WERI-Rb-1 (cell line): ENCODE measurements at regions not wholly inside any gene's neighbourhood (a gene's known extent, or its start where the extent isn't known, plus 50 kb on each side); places are given as distances from the start of the nearest gene placed in this dataset.
A peak's percentile ranks its signal among the peaks of the same experiment; 100 is the strongest.

Source experiments
- DNase-seq: peaks from one replicate; pipeline ENCODE4 v3.0.0-alpha.2; 2020
- H3K27ac ChIP-seq: fragments of 250-450 bp; sonication (Bioruptor Pico); 2 replicates; pipeline ENCODE4 v1.5.1; 2020; ENCODE audit warnings: mild to moderate bottlenecking, moderate library complexity
- H3K27me3 ChIP-seq: fragments of 250-450 bp; sonication (Bioruptor Pico); 2 replicates; pipeline ENCODE4 v1.5.1; 2021; ENCODE audit warnings: mild to moderate bottlenecking, low read depth, moderate library complexity; ENCODE audit not compliant: insufficient read depth, severe bottlenecking
- H3K36me3 ChIP-seq: fragments of 250-450 bp; sonication (Bioruptor Pico); 2 replicates; pipeline ENCODE4 v1.5.1; 2020; ENCODE audit warnings: mild to moderate bottlenecking, moderate library complexity
- H3K4me3 ChIP-seq: 2 replicates; pipeline ENCODE4 v1.5.1; 2011; ENCODE audit warnings: low read depth, mild to moderate bottlenecking, control low read depth, low read length
- H3K9me3 ChIP-seq: fragments of 250-450 bp; sonication (Bioruptor Pico); 2 replicates; pipeline ENCODE4 v1.5.1; 2021; ENCODE audit warnings: mild to moderate bottlenecking, moderate library complexity; ENCODE audit not compliant: severe bottlenecking
- TF ChIP-seq, protein P1 (sequence below): IDR thresholded peaks from 2 replicates; pipeline ENCODE4 v1.5.1; 2011; ENCODE audit warnings: low read depth, mild to moderate bottlenecking, control low read depth, inconsistent platforms, low read length

DNA sequence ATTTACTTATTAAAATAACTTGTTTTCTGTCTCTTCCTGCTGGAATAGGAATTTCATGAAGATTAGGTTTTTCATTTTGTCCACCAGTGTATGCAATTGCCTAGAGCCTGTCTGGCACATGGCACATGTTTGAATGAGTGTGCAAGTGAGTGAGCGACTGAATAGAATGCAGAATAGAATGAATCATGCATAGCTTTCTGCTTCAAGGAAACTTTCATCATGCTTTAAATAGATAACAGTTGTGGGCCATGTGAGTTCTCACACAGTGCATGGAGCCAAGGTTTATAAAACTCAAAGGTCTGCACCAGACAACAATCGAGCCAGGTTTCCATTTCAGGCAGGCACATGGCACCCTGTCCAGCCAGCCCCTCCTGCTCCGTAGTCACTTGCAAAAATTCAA, 74.2 kb upstream of the HECW1 start:
- H3K9me3 ChIP-seq, result peaks cover 12% of the 10 kb centered on the region
- H3K27me3 ChIP-seq, result no peaks in the 10 kb centered on the region
- no peak for DNase-seq
- H3K36me3 ChIP-seq, result no peaks in the 10 kb centered on the region
- TF ChIP-seq, protein P1, sequence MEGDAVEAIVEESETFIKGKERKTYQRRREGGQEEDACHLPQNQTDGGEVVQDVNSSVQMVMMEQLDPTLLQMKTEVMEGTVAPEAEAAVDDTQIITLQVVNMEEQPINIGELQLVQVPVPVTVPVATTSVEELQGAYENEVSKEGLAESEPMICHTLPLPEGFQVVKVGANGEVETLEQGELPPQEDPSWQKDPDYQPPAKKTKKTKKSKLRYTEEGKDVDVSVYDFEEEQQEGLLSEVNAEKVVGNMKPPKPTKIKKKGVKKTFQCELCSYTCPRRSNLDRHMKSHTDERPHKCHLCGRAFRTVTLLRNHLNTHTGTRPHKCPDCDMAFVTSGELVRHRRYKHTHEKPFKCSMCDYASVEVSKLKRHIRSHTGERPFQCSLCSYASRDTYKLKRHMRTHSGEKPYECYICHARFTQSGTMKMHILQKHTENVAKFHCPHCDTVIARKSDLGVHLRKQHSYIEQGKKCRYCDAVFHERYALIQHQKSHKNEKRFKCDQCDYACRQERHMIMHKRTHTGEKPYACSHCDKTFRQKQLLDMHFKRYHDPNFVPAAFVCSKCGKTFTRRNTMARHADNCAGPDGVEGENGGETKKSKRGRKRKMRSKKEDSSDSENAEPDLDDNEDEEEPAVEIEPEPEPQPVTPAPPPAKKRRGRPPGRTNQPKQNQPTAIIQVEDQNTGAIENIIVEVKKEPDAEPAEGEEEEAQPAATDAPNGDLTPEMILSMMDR, result no peak
- no peak overlapping the region for H3K4me3 ChIP-seq
- H3K27ac ChIP-seq, result peak overlapping the region; percentile 47; the same call in 1 of the 2 replicates

GRCh38 chr7:43039346-43039745, 73.1 kb upstream of the HECW1 start:
- Histone ChIP-seq H3K4me3 (no peak overlapping the region), H3K9me3 (peaks cover 12% of the 10 kb centered on the region), H3K27ac (no peak overlapping the region), H3K36me3 (no peaks in the 10 kb centered on the region), H3K27me3 (no peaks in the 10 kb centered on the region)
- DNase-seq, result no peak
- TF ChIP-seq, protein P1, result no peak

DNA sequence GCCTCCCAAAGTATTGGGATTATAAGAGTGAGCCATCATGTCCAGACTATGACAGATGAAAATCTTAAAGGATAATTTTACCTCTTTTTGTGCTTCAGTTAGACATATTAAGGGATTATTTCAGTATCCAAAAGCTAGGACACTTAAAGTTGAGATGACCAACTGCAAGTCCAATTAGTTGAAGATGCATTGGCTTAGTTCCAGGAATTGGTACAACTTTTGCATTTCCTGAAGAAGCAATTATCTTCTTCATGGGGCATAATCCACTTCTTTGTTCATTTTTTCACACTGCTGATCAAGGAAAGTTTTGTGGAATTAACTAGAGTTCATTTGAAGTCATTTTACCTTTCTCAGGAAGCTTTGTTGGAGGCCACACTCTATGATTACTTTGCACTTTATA, 72.0 kb upstream of the HECW1 start:
- H3K27ac ChIP-seq, result no peak overlapping the region
- TF ChIP-seq, protein P1, result no peak
- no peaks in the 10 kb centered on the region for H3K27me3 ChIP-seq
- H3K36me3 ChIP-seq, result no peaks in the 10 kb centered on the region
- peaks cover 12% of the 10 kb centered on the region for H3K9me3 ChIP-seq
- H3K4me3 ChIP-seq, result no peak overlapping the region
- DNase-seq, result no peak

DNA sequence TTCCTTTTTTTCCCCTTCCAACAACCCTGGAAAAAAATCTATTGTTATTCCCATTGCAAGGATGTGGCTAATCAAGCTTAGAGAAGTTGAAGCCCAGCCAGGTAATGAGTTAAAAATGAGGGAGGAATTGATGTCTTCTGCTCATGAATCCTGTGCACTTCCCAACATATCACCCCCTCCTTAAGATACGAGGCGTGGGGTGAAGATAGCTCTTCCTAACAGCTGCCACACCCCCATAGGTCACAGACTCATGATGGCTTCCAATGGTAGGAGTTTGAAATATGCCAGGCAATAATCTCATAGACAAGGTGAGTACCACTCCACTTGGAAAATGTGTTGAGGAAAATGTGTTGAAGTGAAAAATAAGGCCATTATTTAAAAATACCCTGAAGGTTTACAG, 71.3 kb upstream of the HECW1 start:
- H3K9me3 ChIP-seq, result peaks cover 12% of the 10 kb centered on the region
- no peaks in the 10 kb centered on the region for H3K36me3 ChIP-seq
- H3K4me3 ChIP-seq, result no peak overlapping the region
- DNase-seq, result no peak
- TF ChIP-seq, protein P1, result no peak
- no peaks in the 10 kb centered on the region for H3K27me3 ChIP-seq
- H3K27ac ChIP-seq, result no peak overlapping the region

GRCh38 chr7:43041724-43042123, 70.7 kb upstream of the HECW1 start:
- TF ChIP-seq, protein P1, result no peak
- Histone ChIP-seq H3K27ac (no peak overlapping the region), H3K9me3 (peaks cover 12% of the 10 kb centered on the region), H3K36me3 (no peaks in the 10 kb centered on the region), H3K27me3 (no peaks in the 10 kb centered on the region), H3K4me3 (no peak overlapping the region)
- DNase-seq, result no peak

GRCh38 chr7:43042302-43042701, 70.1 kb upstream of the HECW1 start:
- H3K36me3 ChIP-seq, result no peaks in the 10 kb centered on the region
- peaks cover 12% of the 10 kb centered on the region for H3K9me3 ChIP-seq
- no peak overlapping the region for H3K4me3 ChIP-seq
- no peaks in the 10 kb centered on the region for H3K27me3 ChIP-seq
- no peak for DNase-seq
- TF ChIP-seq, protein P1, result no peak
- H3K27ac ChIP-seq, result no peak overlapping the region
